B cell (primary cell): ENCODE measurements at regions not wholly inside any gene's neighbourhood (a gene's known extent, or its start where the extent isn't known, plus 50 kb on each side); places are given as distances from the start of the nearest gene placed in this dataset.

Experiments
- ATAC-seq: fragments of 200-7000 bp; cut with Tn5 transposase; one replicate; pipeline ENCODE4 v1.10.0; 2021; ENCODE audit warnings: low read depth, mild to moderate bottlenecking, moderate number of reproducible peaks, moderate library complexity
- CTCF ChIA-PET: fragments of 350-600 bp; sonication (Branson Sonifier 250); formaldehyde crosslinking; loops from one replicate; lab custom pipeline; 2021; ENCODE audit warnings: antibody characterized with exemption, inconsistent platforms; lab: Charles Lee
- POLR2A ChIA-PET: fragments of 350-600 bp; sonication (Branson Sonifier 250); formaldehyde crosslinking; loops from one replicate; lab custom pipeline; 2021; ENCODE audit warnings: antibody characterized with exemption; lab: Charles Lee
- DNase-seq: peaks from one replicate; pipeline ENCODE4 v3.0.0; 2013
- H2AFZ ChIP-seq: 2 replicates; pipeline ENCODE4 v1.6.1; 2012; ENCODE audit warnings: mild to moderate bottlenecking, low read depth, low read length; ENCODE audit not compliant: insufficient read depth, poor library complexity, severe bottlenecking
- H3K27ac ChIP-seq, 2 donors: 1 replicate in 1 of 2; 2 replicates in 1 of 2; pipeline ENCODE4 v1.5.1; 2012 to 2013; ENCODE audit warnings: low read length in 2 of 2, mild to moderate bottlenecking in 2 of 2, moderate library complexity in 1 of 2
- H3K27me3 ChIP-seq, 4 experiments: fragments of 200-600 bp in 1 of 4; sonication (generic) in 1 of 4; replicated peaks in 1 of 4; 1 replicate in 2 of 4; 2 replicates in 2 of 4; pipeline versions ENCODE4 v1.6.1 to v1.7.0; 2013 to 2016; ENCODE audit warnings: low read length in 3 of 4, mild to moderate bottlenecking in 2 of 4, mixed read lengths in 1 of 4, moderate library complexity in 1 of 4; ENCODE audit not compliant: insufficient read depth in 4 of 4, control insufficient read depth in 3 of 4; ENCODE audit errors: control extremely low read depth in 1 of 4
- H3K36me3 ChIP-seq, 2 experiments: replicated peaks in 1 of 2; 1 replicate in 1 of 2; 2 replicates in 1 of 2; pipeline versions ENCODE4 v1.6.1 to v1.7.1; 2013; ENCODE audit warnings: low read length in 1 of 2; ENCODE audit not compliant: insufficient read depth in 2 of 2, control insufficient read depth in 1 of 2; ENCODE audit errors: control extremely low read depth in 1 of 2, extremely low read depth in 1 of 2
- H3K4me1 ChIP-seq, 2 donors: fragments of 200-600 bp in 1 of 2; sonication (generic) in 1 of 2; 1 replicate in 1 of 2; 2 replicates in 1 of 2; pipeline versions ENCODE4 v1.5.1 to v1.6.1; 2013 to 2017; ENCODE audit warnings: low read length in 2 of 2; ENCODE audit not compliant: control insufficient read depth in 2 of 2, insufficient read depth in 2 of 2
- H3K4me2 ChIP-seq: replicated peaks from 2 replicates; pipeline ENCODE3; 2012; ENCODE audit warnings: mild to moderate bottlenecking, low read depth, low read length; ENCODE audit not compliant: poor library complexity, severe bottlenecking
- H3K4me3 ChIP-seq, 5 experiments: fragments of 200-600 bp in 1 of 5; sonication (generic) in 1 of 5; 1 replicate in 3 of 5; 2 replicates in 2 of 5; pipeline versions ENCODE4 v1.5.1 to v1.7.0; 2011 to 2016; ENCODE audit warnings: low read length in 4 of 5, mild to moderate bottlenecking in 4 of 5, low read depth in 2 of 5, control low read depth in 1 of 5, moderate library complexity in 1 of 5; ENCODE audit not compliant: insufficient read depth in 1 of 5; ENCODE audit errors: control extremely low read depth in 1 of 5, extremely low read depth in 1 of 5
- H3K79me2 ChIP-seq: fragments of 200-600 bp; sonication (generic); one replicate; pipeline ENCODE4 v1.6.0; 2016; ENCODE audit warnings: low read length; ENCODE audit not compliant: control insufficient read depth, insufficient read depth
- H3K9ac ChIP-seq: fragments of 200-600 bp; sonication (generic); 2 replicates; pipeline ENCODE4 v1.6.1; 2017; ENCODE audit warnings: mild to moderate bottlenecking, low read length, moderate library complexity
- H3K9me3 ChIP-seq, 3 donors: one replicate each; pipeline versions ENCODE4 v1.6.1 to v1.7.1; 2013; ENCODE audit warnings: low read length in 2 of 3; ENCODE audit not compliant: control insufficient read depth in 2 of 3, insufficient read depth in 1 of 3; ENCODE audit errors: control extremely low read depth in 1 of 3
- H4K20me1 ChIP-seq: 2 replicates; pipeline ENCODE4 v1.6.0; 2012; ENCODE audit warnings: mild to moderate bottlenecking, low read length; ENCODE audit not compliant: insufficient read depth, control insufficient read depth, poor library complexity, severe bottlenecking
- H3K27ac Mint-ChIP-seq: one replicate; pipeline ENCODE4 v1.8.0; 2021; ENCODE audit warnings: mixed read lengths
- H3K27me3 Mint-ChIP-seq: one replicate; pipeline ENCODE4 v1.8.0; 2021; ENCODE audit warnings: mixed read lengths
- H3K4me1 Mint-ChIP-seq: one replicate; pipeline ENCODE4 v1.8.0; 2021; ENCODE audit warnings: mixed read lengths
- H3K4me3 Mint-ChIP-seq: one replicate; pipeline ENCODE4 v1.8.0; 2021; ENCODE audit warnings: mixed read lengths
- H3K9me3 Mint-ChIP-seq: one replicate; pipeline ENCODE4 v1.8.0; 2022; ENCODE audit warnings: mixed read lengths; ENCODE audit not compliant: insufficient read depth
- EZH2 ChIP-seq: IDR thresholded peaks from 2 replicates; pipeline ENCODE4 v1.6.1; 2012; ENCODE audit warnings: borderline replicate concordance, low read depth, mild to moderate bottlenecking, moderate library complexity, low read length; ENCODE audit not compliant: insufficient read depth, poor library complexity, severe bottlenecking
- WGBS: methylation state at CpG from one replicate; pipeline ENCODE4 v1.1.5; 2013; ENCODE audit warnings: missing lambda C conversion rate; ENCODE audit not compliant: insufficient coverage; 5-methylcytosine and 5-hydroxymethylcytosine counted together
- intact Hi-C: fragments of 100-400 bp; cut with micrococcal nuclease; formaldehyde crosslinking; loops from one replicate; pipeline ENCODE4 v1.10.0; 2022
- TF ChIP-seq, protein P1 (sequence below): fragments of 200-600 bp; IDR thresholded peaks from one replicate; pipeline ENCODE4 v1.8.0; 2022; ENCODE audit warnings: antibody characterized with exemption, mild to moderate bottlenecking

DNA sequence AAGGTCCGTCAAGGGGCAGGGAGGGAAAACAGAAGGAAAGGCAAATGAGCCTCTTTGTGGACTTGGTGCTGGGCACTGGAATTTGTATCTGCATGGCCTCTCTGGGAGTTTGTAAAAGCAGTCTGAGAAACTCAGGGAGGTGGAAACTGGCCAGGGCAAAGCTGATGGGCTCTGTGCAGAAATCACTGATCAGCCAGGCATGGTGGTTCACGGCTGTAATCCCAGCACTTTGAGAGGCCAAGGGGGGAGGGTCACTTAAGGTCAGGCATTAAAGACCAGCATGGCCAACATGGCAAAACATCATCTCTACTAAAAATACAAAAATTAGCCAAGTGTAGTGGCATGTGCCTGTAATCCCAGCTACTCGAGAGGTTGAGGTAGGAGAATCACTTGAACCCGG is 369.9 kb upstream of the ZNF507 start:
- Histone ChIP-seq H3K79me2 (no peaks in the 10 kb centered on the region), H2AFZ (no peak overlapping the region), H3K4me3 (no peak overlapping the region), H3K27ac (no peak overlapping the region), H3K9me3 (peaks cover 0 to 28% (median 0%) of the 10 kb centered on the region in 3 donors), H3K36me3 (no peaks in the 10 kb centered on the region), H3K27me3 (no peaks in the 10 kb centered on the region), H4K20me1 (no peaks in the 10 kb centered on the region), H3K4me1 (no peaks in the 10 kb centered on the region), H3K9ac (no peak overlapping the region), H3K4me2 (no peak overlapping the region)
- WGBS = 100% methylated on average over 1 of the region's 4 CpGs
- ChIA-PET POLR2A (no interaction called here), CTCF (no interaction called here)
- Mint-ChIP-seq H3K27ac (no peak overlapping the region), H3K27me3 (no peaks in the 10 kb centered on the region), H3K4me1 (no peaks in the 10 kb centered on the region), H3K4me3 (no peak overlapping the region), H3K9me3 (peaks cover 2% of the 10 kb centered on the region)
- TF ChIP-seq, protein P1, sequence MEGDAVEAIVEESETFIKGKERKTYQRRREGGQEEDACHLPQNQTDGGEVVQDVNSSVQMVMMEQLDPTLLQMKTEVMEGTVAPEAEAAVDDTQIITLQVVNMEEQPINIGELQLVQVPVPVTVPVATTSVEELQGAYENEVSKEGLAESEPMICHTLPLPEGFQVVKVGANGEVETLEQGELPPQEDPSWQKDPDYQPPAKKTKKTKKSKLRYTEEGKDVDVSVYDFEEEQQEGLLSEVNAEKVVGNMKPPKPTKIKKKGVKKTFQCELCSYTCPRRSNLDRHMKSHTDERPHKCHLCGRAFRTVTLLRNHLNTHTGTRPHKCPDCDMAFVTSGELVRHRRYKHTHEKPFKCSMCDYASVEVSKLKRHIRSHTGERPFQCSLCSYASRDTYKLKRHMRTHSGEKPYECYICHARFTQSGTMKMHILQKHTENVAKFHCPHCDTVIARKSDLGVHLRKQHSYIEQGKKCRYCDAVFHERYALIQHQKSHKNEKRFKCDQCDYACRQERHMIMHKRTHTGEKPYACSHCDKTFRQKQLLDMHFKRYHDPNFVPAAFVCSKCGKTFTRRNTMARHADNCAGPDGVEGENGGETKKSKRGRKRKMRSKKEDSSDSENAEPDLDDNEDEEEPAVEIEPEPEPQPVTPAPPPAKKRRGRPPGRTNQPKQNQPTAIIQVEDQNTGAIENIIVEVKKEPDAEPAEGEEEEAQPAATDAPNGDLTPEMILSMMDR = no peak
- TF ChIP-seq EZH2 = no peak
- ATAC-seq (no peak), DNase-seq (no peak)
- intact Hi-C loops = no loop called here

DNA sequence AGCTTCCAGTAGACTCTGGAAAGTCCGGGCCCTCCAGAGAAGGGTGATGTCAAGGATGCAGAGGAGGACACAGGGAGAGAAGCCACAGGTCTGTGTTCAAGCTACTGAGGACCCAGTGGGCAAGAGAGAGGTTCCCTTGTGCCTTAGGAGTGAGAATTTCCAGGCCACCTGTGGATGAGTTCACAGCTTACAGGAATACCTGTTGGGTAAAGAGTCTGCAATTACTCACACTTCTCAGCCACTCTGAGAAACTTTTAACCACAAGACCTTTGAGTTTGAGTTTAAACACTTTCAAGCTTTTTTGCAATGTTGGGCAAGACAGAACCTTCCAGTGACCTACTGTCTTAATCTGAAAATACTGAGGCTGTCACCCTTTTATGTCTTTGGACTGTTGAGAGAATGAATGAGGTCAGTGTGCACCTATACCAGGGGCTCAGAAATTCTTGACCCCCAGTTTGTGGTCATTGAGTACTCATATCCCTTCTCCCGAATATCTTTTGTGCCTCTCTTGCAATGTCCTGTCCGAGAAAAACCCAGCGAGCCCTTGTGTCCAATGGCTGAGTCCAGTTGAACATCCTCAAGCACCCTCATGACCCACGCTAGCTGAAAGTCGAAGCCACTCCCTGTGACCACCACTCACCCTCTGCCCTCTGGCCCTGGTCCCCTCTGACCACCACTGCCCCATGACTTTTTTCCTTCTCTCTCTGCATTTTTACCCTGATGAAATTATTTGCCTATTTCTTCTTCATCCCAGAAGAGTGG is 368.5 kb upstream of the ZNF507 start:
- Mint-ChIP-seq H3K27me3 (no peaks in the 10 kb centered on the region), H3K27ac (no peak overlapping the region), H3K9me3 (peaks cover 4% of the 10 kb centered on the region), H3K4me3 (no peak overlapping the region), H3K4me1 (no peaks in the 10 kb centered on the region)
- H3K36me3 ChIP-seq = no peaks in the 10 kb centered on the region
- no peak overlapping the region for H3K27ac ChIP-seq
- TF ChIP-seq EZH2 = no peak
- TF ChIP-seq, protein P1 = no peak
- no peaks in the 10 kb centered on the region for H3K79me2 ChIP-seq
- no peak overlapping the region for H3K4me2 ChIP-seq
- no peak overlapping the region for H3K9ac ChIP-seq
- no peaks in the 10 kb centered on the region for H3K27me3 ChIP-seq
- no peaks in the 10 kb centered on the region for H4K20me1 ChIP-seq
- intact Hi-C loops = no loop called here
- POLR2A ChIA-PET = no interaction called here
- ATAC-seq (no peak), DNase-seq (no peak)
- CTCF ChIA-PET = no interaction called here
- H3K4me3 ChIP-seq = no peak overlapping the region
- H2AFZ ChIP-seq = no peak overlapping the region
- peaks cover 0 to 28% (median 0%) of the 10 kb centered on the region in 3 donors for H3K9me3 ChIP-seq
- H3K4me1 ChIP-seq = no peaks in the 10 kb centered on the region
- 99% methylated on average over 6 of the region's 6 CpGs for WGBS
